Mucosa of rectum (tissue), 2 donors: ENCODE measurements at regions not wholly inside any gene's neighbourhood (a gene's known extent, or its start where the extent isn't known, plus 50 kb on each side); places are given as distances from the start of the nearest gene placed in this dataset.

Experiments
- H3K27ac ChIP-seq, 2 donors: one replicate each; pipeline ENCODE4 v1.7.0; 2013; ENCODE audit warnings: inconsistent platforms in 2 of 2, low read depth in 2 of 2, low read length in 2 of 2
- H3K27me3 ChIP-seq, 2 donors: one replicate each; pipeline ENCODE4 v1.7.0; 2013; ENCODE audit warnings: low read length in 2 of 2; ENCODE audit not compliant: control insufficient read depth in 2 of 2, insufficient read depth in 2 of 2
- H3K36me3 ChIP-seq, 2 donors: one replicate each; pipeline ENCODE4 v1.7.0; 2013; ENCODE audit warnings: low read length in 2 of 2; ENCODE audit not compliant: control insufficient read depth in 2 of 2, insufficient read depth in 2 of 2
- H3K4me1 ChIP-seq, 2 donors: one replicate each; pipeline ENCODE4 v1.7.0; 2013; ENCODE audit warnings: low read length in 2 of 2, mild to moderate bottlenecking in 1 of 2; ENCODE audit not compliant: control insufficient read depth in 2 of 2, insufficient read depth in 2 of 2
- H3K4me3 ChIP-seq, 2 donors: one replicate each; pipeline ENCODE4 v1.7.0; 2013; ENCODE audit warnings: low read length in 2 of 2
- H3K9ac ChIP-seq, 2 donors: one replicate each; pipeline ENCODE4 v1.7.0; 2013; ENCODE audit warnings: low read length in 2 of 2, low read depth in 1 of 2, mild to moderate bottlenecking in 1 of 2
- H3K9me3 ChIP-seq, 2 donors: one replicate each; pipeline ENCODE4 v1.7.0; 2013; ENCODE audit warnings: low read length in 2 of 2; ENCODE audit not compliant: control insufficient read depth in 2 of 2
- donor health status: healthy.
- donor health status: Normal muscosa, but diverticular disease.

DNA sequence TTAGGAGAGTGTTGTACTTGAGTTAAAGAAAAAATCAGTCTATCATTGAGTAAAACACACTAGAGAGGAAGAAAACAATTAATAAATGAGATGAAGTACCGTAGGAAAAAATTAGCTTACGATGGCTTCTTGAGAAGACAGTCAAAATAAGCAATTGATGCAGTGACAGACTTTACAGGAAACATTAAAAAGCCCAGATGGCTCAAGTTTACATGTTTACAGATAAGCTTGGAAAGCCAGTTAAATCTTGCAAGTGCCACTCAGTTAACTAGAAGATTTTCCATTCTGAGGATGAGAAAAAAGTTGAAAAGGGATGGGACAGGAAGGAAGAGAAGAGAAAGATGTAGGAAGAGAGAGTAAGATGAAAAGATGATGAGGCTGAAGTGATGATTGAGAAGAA lies 288.8 kb upstream of the FERMT1 start:
- Histone ChIP-seq H3K9ac (no peak overlapping the region), H3K27ac (no peak overlapping the region), H3K4me1 (no peaks in the 10 kb centered on the region), H3K4me3 (no peak overlapping the region), H3K36me3 (no peaks in the 10 kb centered on the region), H3K9me3 (no peaks in the 10 kb centered on the region), H3K27me3 (no peaks in the 10 kb centered on the region)

DNA sequence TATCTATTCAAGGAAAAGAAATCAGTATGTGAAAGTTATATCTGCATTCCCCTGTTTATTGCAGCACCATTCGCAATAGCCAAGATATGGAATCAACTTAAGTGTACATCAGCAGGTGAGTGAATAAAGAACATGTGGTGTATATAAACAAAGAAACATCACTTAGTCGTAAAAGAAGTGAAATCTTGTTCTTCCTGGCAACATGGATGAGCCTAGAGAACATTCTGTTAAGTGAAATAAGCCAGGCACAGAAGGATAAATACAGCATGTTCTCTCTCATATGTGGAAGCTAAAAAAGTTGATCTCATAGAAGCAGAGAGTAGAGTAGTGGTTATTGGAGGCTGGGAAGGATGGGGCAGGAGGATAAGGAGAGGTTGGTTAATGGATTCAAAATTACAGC lies 287.9 kb upstream of the FERMT1 start:
- Histone ChIP-seq H3K4me3 (no peak overlapping the region), H3K36me3 (no peaks in the 10 kb centered on the region), H3K4me1 (no peaks in the 10 kb centered on the region), H3K27me3 (no peaks in the 10 kb centered on the region), H3K9ac (no peak overlapping the region), H3K9me3 (no peaks in the 10 kb centered on the region), H3K27ac (no peak overlapping the region)

DNA sequence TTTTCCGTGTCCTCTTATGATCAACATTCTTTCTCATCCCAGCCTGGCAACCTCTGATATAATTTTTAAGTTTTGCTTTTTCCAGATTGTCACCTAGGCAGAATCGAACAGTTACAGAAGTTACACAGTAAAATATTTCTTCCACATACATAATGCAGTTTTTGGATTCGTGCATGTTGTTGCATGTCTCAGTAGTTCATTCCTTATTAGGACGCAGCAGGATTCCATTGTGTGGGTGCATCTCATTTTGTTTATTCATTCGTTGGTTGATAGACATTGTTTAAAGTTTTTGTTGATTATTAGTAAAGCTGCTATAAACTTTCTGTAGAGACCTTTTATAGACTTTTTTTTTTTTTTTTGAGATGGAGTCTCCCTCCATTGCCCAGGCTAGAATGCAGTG lies 284.3 kb upstream of the FERMT1 start:
- Histone ChIP-seq H3K27me3 (no peaks in the 10 kb centered on the region), H3K27ac (no peak overlapping the region), H3K9me3 (no peaks in the 10 kb centered on the region), H3K36me3 (no peaks in the 10 kb centered on the region), H3K9ac (no peak overlapping the region), H3K4me1 (no peaks in the 10 kb centered on the region), H3K4me3 (no peak overlapping the region)

DNA sequence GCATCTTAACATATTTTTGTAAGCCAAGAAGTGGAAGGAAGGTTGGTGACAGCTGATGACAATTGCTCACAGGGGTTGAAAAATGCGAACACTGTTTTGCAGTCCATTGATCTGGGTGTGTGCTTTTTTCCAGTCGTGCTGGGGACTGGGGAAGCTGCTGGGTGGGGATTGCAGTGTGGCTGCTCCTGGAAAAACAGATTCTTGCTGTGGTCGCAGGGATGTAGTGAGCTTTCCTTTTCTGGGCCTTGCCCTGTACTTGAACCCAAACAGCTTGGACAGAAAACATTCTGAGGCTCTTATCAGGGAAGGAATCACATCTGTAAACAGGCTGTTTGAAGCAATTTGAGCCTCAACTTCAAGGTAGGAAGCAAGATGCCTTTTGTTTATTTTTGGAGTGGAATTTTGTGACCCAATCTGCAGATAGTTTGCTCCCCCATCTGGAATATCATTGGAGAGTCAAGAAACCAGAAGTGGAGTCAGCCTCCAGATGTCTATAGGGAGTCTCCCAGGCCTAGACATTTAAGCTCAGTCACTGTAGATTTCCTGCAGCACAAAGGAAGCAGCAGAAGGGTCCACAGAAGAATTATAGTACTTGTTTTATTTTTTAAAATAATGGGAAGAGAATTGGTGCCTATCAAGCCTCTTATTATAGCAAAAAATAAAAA lies 279.2 kb upstream of the FERMT1 start:
- Histone ChIP-seq H3K4me1 (no peaks in the 10 kb centered on the region), H3K9ac (no peak overlapping the region), H3K27ac (no peak overlapping the region), H3K36me3 (no peaks in the 10 kb centered on the region), H3K27me3 (no peaks in the 10 kb centered on the region), H3K4me3 (no peak overlapping the region), H3K9me3 (no peaks in the 10 kb centered on the region)

DNA sequence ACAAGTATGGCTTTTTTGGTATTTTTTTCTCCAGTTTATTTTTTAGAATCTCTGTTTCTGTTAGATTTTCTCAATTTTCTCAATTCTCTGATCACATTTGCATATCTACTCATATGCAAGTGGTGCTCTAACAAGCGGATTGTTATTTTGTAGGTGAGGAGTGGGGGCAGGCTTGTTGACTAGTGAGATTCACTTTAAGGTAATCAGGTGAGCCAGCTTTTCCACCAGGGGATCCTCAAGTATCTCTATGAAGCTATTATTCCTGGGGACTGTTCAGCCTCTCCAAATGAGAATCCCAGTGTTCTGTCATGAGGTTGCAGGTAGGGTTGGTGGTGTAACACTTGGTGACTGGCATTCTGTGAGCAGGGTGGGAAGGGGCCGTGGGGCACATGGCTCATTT lies 274.3 kb upstream of the FERMT1 start:
- no peaks in the 10 kb centered on the region for H3K4me1 ChIP-seq
- no peak overlapping the region for H3K9ac ChIP-seq
- no peak overlapping the region for H3K27ac ChIP-seq
- no peaks in the 10 kb centered on the region for H3K27me3 ChIP-seq
- H3K9me3 ChIP-seq, result no peaks in the 10 kb centered on the region
- H3K36me3 ChIP-seq, result no peaks in the 10 kb centered on the region
- no peak overlapping the region for H3K4me3 ChIP-seq

DNA sequence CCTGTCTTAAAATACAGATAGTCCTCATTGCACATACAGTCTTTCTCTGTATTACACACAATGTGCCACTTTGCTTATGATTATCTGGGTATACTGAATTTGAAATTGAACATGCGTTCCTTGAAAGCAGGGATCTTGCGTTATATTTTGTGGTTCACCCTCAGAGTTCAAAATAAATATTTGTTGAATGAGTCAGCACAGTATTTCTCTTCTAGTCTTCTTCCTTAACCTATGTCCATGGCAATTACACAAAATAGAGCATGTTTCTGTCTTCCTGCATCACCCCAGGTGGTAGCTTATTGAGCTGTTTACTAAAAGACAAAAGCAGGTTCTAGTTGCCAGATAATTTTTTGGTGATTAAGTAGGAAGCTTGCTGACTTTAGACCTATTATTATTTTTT lies 272.9 kb upstream of the FERMT1 start:
- H3K27ac ChIP-seq, result no peak overlapping the region
- H3K9me3 ChIP-seq, result no peaks in the 10 kb centered on the region
- H3K4me1 ChIP-seq, result no peaks in the 10 kb centered on the region
- no peak overlapping the region for H3K4me3 ChIP-seq
- H3K36me3 ChIP-seq, result no peaks in the 10 kb centered on the region
- no peaks in the 10 kb centered on the region for H3K27me3 ChIP-seq
- H3K9ac ChIP-seq, result no peak overlapping the region

DNA sequence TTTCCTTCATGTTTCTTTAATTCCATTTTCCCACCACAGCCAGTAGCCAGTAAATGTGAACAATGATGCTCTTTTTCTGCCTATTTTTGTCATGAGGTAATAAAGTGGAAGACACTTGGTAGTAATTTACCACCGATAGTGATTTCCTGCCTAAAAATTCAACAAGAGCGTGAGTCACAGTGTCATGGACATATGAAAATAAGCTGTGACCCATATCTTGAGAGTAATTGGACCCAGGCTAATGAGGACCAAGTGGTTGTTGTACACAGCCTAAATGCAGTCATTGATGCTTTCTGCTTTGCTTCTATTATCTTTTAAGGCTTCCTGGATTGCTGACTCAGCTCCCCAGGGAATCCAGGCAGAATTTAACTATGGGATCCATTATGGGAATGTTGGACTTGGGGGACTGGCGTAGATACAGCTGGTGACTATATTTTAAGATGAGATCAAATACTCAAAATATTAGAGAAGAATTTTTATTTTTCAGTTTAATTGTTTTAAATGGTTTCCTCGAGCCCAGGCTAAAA lies 265.9 kb upstream of the FERMT1 start:
- H3K27ac ChIP-seq, result no peak overlapping the region
- H3K4me3 ChIP-seq, result no peak overlapping the region
- H3K9ac ChIP-seq, result no peak overlapping the region
- no peaks in the 10 kb centered on the region for H3K4me1 ChIP-seq
- H3K27me3 ChIP-seq, result no peaks in the 10 kb centered on the region
- no peaks in the 10 kb centered on the region for H3K36me3 ChIP-seq
- no peaks in the 10 kb centered on the region for H3K9me3 ChIP-seq

DNA sequence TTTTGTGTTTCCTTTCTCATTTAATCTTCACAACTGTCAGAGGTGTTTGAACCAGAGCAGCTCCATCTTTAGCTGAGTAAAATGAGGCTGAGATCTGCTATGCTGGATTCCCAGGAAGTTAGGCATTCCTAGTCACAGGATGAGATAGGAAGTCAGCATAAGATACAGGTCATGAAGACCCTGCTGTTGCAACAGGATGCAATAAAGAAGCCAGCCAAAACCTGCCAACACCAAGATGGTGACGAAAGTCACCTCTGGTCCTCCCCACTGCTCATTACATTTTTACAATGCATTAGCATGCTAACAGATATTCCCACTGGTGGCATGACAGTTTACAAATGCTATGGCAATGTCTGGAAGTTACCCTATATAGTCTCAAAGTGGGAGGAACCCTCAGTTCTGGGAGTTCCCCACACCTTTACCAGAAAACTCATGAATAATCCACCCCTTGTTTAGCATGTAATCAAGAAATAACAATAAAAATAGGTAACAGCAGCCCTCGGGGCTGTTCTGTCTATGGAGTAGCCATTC lies 262.2 kb upstream of the FERMT1 start:
- H3K27me3 ChIP-seq, result no peaks in the 10 kb centered on the region
- H3K4me3 ChIP-seq, result no peak overlapping the region
- H3K9me3 ChIP-seq, result no peaks in the 10 kb centered on the region
- H3K27ac ChIP-seq, result no peak overlapping the region
- no peak overlapping the region for H3K9ac ChIP-seq
- H3K36me3 ChIP-seq, result no peaks in the 10 kb centered on the region
- H3K4me1 ChIP-seq, result no peaks in the 10 kb centered on the region

DNA sequence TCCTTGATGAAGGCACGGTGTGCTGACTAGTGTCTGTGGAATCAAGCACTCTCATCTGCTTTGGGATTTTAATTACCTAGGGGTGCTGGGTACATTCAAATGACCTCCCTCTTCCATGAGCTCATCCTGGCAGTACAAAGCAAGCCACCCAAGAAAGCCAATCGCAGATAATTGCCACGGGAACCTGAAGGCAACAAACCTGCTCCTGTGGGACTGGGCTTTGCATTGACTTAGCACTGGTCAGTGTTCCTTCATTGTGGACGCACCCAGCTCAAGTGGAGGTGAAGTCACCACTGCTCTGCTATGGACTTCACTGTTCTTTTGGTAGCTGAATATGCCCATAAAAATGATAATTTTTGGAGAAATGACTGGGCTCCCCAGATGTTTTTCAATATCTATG lies 261.6 kb upstream of the FERMT1 start:
- H3K36me3 ChIP-seq, result no peaks in the 10 kb centered on the region
- H3K9me3 ChIP-seq, result no peaks in the 10 kb centered on the region
- no peaks in the 10 kb centered on the region for H3K4me1 ChIP-seq
- H3K27ac ChIP-seq, result no peak overlapping the region
- H3K9ac ChIP-seq, result no peak overlapping the region
- H3K27me3 ChIP-seq, result no peaks in the 10 kb centered on the region
- H3K4me3 ChIP-seq, result no peak overlapping the region

DNA sequence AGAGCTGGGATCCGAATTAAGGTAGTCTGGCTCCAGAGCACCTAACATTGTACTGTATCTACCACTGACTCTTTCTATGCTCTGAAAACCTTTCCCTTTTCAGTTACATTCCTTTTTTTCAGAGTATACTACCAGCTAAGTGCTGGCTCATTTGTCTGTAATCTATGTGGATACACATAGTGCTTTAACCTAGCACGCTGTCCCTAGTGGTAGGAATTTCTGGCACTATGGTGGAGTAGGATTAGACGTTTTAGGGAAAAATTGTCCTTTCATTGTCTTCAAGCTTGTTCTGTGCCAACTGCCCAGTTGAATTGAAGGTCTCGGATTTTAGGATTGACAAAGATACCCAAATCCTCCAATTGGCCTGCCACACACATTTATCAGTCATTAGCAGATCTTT lies 259.1 kb upstream of the FERMT1 start:
- no peak overlapping the region for H3K27ac ChIP-seq
- H3K27me3 ChIP-seq, result no peaks in the 10 kb centered on the region
- no peak overlapping the region for H3K4me3 ChIP-seq
- no peaks in the 10 kb centered on the region for H3K36me3 ChIP-seq
- no peaks in the 10 kb centered on the region for H3K4me1 ChIP-seq
- H3K9me3 ChIP-seq, result no peaks in the 10 kb centered on the region
- no peak overlapping the region for H3K9ac ChIP-seq
